HL-60 (cell line): ENCODE measurements at regions not wholly inside any gene's neighbourhood (a gene's known extent, or its start where the extent isn't known, plus 50 kb on each side); places are given as distances from the start of the nearest gene placed in this dataset.

Experiments
- DNase-seq, 2 experiments: peaks; one replicate each; pipeline ENCODE4 v3.0.0-alpha.2; 2010 to 2020; ENCODE audit warnings: low read depth in 1 of 2, low spot score in 1 of 2
- H3K27ac ChIP-seq: fragments of 250-450 bp; sonication (Bioruptor Pico); replicated peaks from 2 replicates; pipeline ENCODE4 v1.5.1; 2020; ENCODE audit warnings: mild to moderate bottlenecking, moderate library complexity
- H3K27me3 ChIP-seq: fragments of 250-450 bp; sonication (Bioruptor Pico); 2 replicates; pipeline ENCODE4 v1.5.1; 2021; ENCODE audit warnings: mild to moderate bottlenecking, moderate library complexity; ENCODE audit not compliant: insufficient read depth, poor library complexity, severe bottlenecking
- H3K4me3 ChIP-seq: replicated peaks from 2 replicates; pipeline ENCODE4 v1.5.1; 2011; ENCODE audit warnings: mild to moderate bottlenecking, control low read depth, low read length; ENCODE audit not compliant: insufficient read depth
- GABPA ChIP-seq: IDR thresholded peaks from 2 replicates; pipeline ENCODE4 v1.6.1; 2012; ENCODE audit warnings: low read depth
- POLR2AphosphoS5 ChIP-seq: IDR thresholded peaks from 2 replicates; pipeline ENCODE4 v1.6.1; 2012; ENCODE audit warnings: low read depth
- SPI1 ChIP-seq: IDR thresholded peaks from 2 replicates; pipeline ENCODE4 v1.6.1; 2012; ENCODE audit warnings: low read depth, mild to moderate bottlenecking, borderline replicate concordance
- TF ChIP-seq, protein P1 (sequence below): IDR thresholded peaks from one replicate; pipeline ENCODE4 v1.5.1; 2011; ENCODE audit warnings: low read length, control low read depth, inconsistent platforms; ENCODE audit not compliant: insufficient read depth
- TF ChIP-seq, protein P2 (sequence below): IDR thresholded peaks from 2 replicates; pipeline ENCODE4 v1.6.1; 2012; ENCODE audit warnings: low read depth; ENCODE audit not compliant: insufficient replicate concordance

DNA sequence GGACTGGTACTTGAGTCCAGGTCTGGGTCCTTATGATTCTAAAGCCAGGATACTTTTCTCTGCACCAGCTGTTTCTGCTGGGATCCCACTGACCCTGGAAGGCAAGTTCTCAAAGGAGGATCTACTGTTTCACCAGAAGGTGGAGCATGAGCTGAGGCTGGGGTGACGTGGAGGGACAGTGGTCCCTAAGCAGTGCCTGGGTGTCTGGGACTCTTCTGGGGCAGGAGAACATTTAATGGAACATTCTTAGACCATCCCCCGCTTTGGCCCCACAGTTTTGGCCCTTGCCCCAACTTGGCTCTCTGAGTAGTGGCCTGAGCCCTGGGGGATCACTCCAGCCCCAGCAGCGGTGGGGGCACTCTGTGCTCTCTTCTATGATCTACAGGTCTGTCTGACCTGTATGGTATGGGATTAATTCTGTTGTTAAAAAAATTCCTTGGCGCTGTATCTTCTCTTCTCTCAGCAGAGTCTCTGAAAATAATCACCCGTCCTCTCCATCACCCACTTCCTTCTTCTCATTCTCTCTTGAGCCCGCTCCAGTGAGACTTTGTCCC is 60.3 kb upstream of the CSF3R start:
- no peaks in the 10 kb centered on the region for H3K27me3 ChIP-seq
- no peak overlapping the region for H3K4me3 ChIP-seq
- TF ChIP-seq, protein P1, sequence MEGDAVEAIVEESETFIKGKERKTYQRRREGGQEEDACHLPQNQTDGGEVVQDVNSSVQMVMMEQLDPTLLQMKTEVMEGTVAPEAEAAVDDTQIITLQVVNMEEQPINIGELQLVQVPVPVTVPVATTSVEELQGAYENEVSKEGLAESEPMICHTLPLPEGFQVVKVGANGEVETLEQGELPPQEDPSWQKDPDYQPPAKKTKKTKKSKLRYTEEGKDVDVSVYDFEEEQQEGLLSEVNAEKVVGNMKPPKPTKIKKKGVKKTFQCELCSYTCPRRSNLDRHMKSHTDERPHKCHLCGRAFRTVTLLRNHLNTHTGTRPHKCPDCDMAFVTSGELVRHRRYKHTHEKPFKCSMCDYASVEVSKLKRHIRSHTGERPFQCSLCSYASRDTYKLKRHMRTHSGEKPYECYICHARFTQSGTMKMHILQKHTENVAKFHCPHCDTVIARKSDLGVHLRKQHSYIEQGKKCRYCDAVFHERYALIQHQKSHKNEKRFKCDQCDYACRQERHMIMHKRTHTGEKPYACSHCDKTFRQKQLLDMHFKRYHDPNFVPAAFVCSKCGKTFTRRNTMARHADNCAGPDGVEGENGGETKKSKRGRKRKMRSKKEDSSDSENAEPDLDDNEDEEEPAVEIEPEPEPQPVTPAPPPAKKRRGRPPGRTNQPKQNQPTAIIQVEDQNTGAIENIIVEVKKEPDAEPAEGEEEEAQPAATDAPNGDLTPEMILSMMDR, result no peak
- TF ChIP-seq, protein P2, sequence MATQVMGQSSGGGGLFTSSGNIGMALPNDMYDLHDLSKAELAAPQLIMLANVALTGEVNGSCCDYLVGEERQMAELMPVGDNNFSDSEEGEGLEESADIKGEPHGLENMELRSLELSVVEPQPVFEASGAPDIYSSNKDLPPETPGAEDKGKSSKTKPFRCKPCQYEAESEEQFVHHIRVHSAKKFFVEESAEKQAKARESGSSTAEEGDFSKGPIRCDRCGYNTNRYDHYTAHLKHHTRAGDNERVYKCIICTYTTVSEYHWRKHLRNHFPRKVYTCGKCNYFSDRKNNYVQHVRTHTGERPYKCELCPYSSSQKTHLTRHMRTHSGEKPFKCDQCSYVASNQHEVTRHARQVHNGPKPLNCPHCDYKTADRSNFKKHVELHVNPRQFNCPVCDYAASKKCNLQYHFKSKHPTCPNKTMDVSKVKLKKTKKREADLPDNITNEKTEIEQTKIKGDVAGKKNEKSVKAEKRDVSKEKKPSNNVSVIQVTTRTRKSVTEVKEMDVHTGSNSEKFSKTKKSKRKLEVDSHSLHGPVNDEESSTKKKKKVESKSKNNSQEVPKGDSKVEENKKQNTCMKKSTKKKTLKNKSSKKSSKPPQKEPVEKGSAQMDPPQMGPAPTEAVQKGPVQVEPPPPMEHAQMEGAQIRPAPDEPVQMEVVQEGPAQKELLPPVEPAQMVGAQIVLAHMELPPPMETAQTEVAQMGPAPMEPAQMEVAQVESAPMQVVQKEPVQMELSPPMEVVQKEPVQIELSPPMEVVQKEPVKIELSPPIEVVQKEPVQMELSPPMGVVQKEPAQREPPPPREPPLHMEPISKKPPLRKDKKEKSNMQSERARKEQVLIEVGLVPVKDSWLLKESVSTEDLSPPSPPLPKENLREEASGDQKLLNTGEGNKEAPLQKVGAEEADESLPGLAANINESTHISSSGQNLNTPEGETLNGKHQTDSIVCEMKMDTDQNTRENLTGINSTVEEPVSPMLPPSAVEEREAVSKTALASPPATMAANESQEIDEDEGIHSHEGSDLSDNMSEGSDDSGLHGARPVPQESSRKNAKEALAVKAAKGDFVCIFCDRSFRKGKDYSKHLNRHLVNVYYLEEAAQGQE, result no peak
- TF ChIP-seq SPI1 (no peak), POLR2AphosphoS5 (no peak), GABPA (no peak)
- DNase-seq, result no peak
- no peak overlapping the region for H3K27ac ChIP-seq

DNA sequence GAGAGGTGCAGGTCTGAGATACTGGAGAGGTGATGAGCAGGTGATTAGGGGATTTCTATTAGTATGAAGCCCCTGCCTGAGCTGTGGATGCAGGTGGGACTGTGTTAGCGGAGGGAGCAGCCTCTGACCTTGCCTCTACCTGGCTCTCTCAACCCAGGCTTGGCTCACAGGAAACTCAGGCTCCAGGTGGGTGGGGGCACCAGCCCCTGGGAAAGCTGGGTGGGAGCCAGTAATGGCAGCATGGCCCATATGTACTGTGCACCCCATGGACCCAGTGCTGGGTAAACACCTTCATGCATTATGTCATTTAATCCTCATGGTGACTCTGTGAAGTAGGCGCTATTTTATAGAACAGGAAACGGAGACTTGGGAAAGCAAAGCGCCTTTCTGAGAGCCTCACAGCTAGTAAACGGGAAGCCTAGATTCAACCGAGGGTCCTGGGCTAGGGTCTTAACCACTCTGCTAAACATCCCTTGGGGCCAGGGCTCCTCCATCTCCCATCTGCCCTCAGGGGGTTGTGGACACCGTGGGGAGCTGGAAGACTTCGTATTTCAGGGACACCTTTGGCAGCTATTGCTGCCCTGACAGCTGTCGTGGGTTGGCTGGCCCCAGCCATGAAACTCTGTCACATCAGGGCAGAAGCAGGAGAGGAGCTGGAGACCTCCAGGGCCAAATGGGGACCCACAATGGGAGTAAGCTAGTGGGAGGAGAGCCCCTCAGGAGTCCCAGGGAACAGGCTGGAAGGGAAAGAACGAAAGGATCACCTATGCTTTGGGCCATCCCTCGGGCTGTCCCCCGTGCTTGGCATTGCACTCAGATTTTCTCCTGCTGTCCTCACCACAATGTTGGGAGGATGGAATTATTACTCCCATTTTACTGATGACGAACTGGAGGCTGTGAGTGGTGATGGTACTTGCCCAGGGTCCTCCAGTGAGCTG is 59.6 kb upstream of the CSF3R start:
- DNase-seq, result no peak
- H3K4me3 ChIP-seq, result no peak overlapping the region
- TF ChIP-seq POLR2AphosphoS5 (no peak), GABPA (no peak), SPI1 (no peak)
- TF ChIP-seq, protein P1, result no peak
- TF ChIP-seq, protein P2, result no peak
- H3K27me3 ChIP-seq, result no peaks in the 10 kb centered on the region
- no peak overlapping the region for H3K27ac ChIP-seq

DNA sequence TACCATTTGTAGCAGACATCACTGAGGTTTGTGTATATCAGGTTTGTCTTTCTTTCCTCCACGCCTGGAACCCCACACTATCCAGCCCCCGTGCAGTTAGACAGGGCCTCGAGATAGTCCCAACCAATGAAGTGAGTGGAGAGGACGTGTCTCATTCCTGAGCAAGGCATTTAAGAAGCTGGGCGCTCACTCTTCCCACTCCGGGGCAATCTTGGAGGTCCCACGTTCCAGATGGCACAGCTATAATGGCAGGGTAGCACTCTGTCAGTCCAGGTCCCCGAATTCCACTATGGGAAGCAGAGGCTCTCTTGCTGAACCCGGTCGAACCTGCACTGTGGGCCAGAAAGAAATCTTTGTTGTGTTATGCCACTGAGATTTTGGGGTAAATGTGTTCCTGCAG is 57.3 kb upstream of the CSF3R start:
- H3K27me3 ChIP-seq, result no peaks in the 10 kb centered on the region
- DNase-seq, result no peak
- H3K4me3 ChIP-seq, result no peak overlapping the region
- no peak overlapping the region for H3K27ac ChIP-seq
- TF ChIP-seq GABPA (no peak), SPI1 (no peak), POLR2AphosphoS5 (no peak)
- TF ChIP-seq, protein P2, result no peak
- TF ChIP-seq, protein P1, result no peak
